IPS-20b (cell line): ENCODE measurements at regions not wholly inside any gene's neighbourhood (a gene's known extent, or its start where the extent isn't known, plus 50 kb on each side); places are given as distances from the start of the nearest gene placed in this dataset.
"Not testable (repeated sequence)": the region's sequence is repeated elsewhere in the genome, so short reads cannot be mapped to it uniquely, and the experiment has no call there.

Experiments
- H3K27ac ChIP-seq: one replicate; pipeline ENCODE4 v1.5.1; 2013; ENCODE audit warnings: low read length
- H3K27me3 ChIP-seq: 2 replicates; pipeline ENCODE4 v1.6.1; 2013; ENCODE audit warnings: mild to moderate bottlenecking, low read length, inconsistent platforms; ENCODE audit not compliant: insufficient read depth
- H3K36me3 ChIP-seq: 2 replicates; pipeline ENCODE4 v1.6.1; 2013; ENCODE audit warnings: low read depth, mild to moderate bottlenecking, inconsistent platforms, low read length, moderate library complexity; ENCODE audit not compliant: insufficient read depth
- H3K4me1 ChIP-seq: 2 replicates; pipeline ENCODE4 v1.6.1; 2013; ENCODE audit warnings: mild to moderate bottlenecking, control low read depth, inconsistent platforms, low read length, moderate library complexity; ENCODE audit not compliant: insufficient read depth
- H3K4me3 ChIP-seq: 2 replicates; pipeline ENCODE4 v1.5.1; 2013; ENCODE audit warnings: mild to moderate bottlenecking, low read length, inconsistent platforms
- H3K9ac ChIP-seq: 2 replicates; pipeline ENCODE4 v1.6.1; 2013; ENCODE audit warnings: low read depth, mild to moderate bottlenecking, inconsistent platforms, low read length, moderate library complexity
- H3K9me3 ChIP-seq: 2 replicates; pipeline ENCODE4 v1.6.1; 2013; ENCODE audit warnings: mild to moderate bottlenecking, low read depth, low read length, inconsistent platforms; ENCODE audit not compliant: insufficient read depth

DNA sequence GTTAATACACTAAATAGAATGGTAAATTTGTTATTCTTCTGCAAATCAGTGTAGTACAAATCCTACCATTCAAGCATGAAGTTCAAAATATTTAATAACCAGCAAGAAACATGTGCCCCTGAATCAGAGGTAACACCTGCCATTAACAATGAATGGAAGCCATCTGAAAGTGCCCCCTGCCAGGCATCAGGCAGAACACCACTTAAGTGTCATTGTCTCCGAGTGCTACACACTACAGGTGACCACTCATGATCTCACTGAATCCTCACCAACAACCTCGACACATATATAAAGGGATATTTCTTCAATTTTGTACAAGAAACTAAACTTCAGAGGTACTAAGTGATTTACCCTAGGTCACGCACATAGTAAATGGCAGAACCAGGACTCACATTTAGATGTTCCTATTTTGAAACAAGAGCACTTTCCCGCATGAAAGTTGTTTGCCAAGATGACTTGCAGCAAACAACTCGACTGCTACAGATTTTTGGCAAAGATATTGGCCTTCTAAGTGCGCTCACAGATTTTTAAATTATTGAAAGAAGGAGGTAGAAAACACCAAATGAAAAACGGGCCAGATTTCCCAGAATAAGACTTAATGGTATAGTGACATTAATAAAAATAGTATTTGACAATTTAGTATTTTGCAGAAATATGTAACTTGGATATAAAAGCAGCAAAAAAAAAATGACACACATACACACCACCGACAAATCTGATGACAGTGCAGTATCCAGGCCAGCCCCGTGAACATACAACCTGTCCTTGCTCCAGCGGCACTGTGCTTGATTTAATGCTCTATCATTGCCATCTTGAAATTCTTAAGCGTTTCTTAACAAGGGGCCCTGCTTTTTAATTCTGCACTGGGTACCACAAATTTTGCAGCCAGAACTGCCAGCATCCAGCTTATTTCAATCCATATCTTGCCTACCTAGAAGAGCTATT is 274.5 kb downstream of the ALDH8A1 start:
- no peak overlapping the region for H3K9ac ChIP-seq
- H3K27ac ChIP-seq, result no peak overlapping the region
- no peaks in the 10 kb centered on the region for H3K36me3 ChIP-seq
- no peak overlapping the region for H3K4me3 ChIP-seq
- H3K9me3 ChIP-seq, result no peaks in the 10 kb centered on the region
- H3K27me3 ChIP-seq, result no peaks in the 10 kb centered on the region
- peaks cover 4% of the 10 kb centered on the region; the same call in 1 of the 2 replicates for H3K4me1 ChIP-seq

GRCh38 chr6:134674562-134674961 is 275.3 kb downstream of the ALDH8A1 start:
- Histone ChIP-seq H3K4me3 (no peak overlapping the region), H3K9ac (no peak overlapping the region), H3K27ac (no peak overlapping the region), H3K27me3 (no peaks in the 10 kb centered on the region), H3K4me1 (peaks cover 4% of the 10 kb centered on the region; the same call in 1 of the 2 replicates), H3K9me3 (no peaks in the 10 kb centered on the region), H3K36me3 (no peaks in the 10 kb centered on the region)

- Histone ChIP-seq H3K4me3 (no peak overlapping the region), H3K36me3 (no peaks in the 10 kb centered on the region), H3K27me3 (no peaks in the 10 kb centered on the region), H3K4me1 (no peaks in the 10 kb centered on the region; the same call in 1 of the 2 replicates), H3K27ac (no peak overlapping the region), H3K9me3 (no peaks in the 10 kb centered on the region), H3K9ac (no peak overlapping the region)
Observed at GRCh38 chr6:134669485-134669884, 280.4 kb downstream of the ALDH8A1 start.

GRCh38 chr6:134667111-134667510 is 282.8 kb downstream of the ALDH8A1 start:
- Histone ChIP-seq H3K27ac (no peak overlapping the region), H3K36me3 (no peaks in the 10 kb centered on the region), H3K9me3 (no peaks in the 10 kb centered on the region), H3K4me3 (no peak overlapping the region), H3K27me3 (no peaks in the 10 kb centered on the region), H3K4me1 (no peaks in the 10 kb centered on the region), H3K9ac (no peak overlapping the region)

GRCh38 chr6:134666125-134666524 is 283.8 kb downstream of the ALDH8A1 start:
- Histone ChIP-seq H3K9me3 (no peaks in the 10 kb centered on the region), H3K9ac (no peak overlapping the region), H3K4me3 (no peak overlapping the region), H3K27me3 (no peaks in the 10 kb centered on the region), H3K27ac (no peak overlapping the region), H3K4me1 (no peaks in the 10 kb centered on the region), H3K36me3 (no peaks in the 10 kb centered on the region)

- no peaks in the 10 kb centered on the region for H3K4me1 ChIP-seq
- no peak overlapping the region for H3K4me3 ChIP-seq
- H3K36me3 ChIP-seq, result no peaks in the 10 kb centered on the region
- H3K27ac ChIP-seq, result no peak overlapping the region
- H3K9me3 ChIP-seq, result no peaks in the 10 kb centered on the region
- no peak overlapping the region for H3K9ac ChIP-seq
- H3K27me3 ChIP-seq, result no peaks in the 10 kb centered on the region
Observed at GRCh38 chr6:134665029-134665723, 284.7 kb downstream of the ALDH8A1 start.

GRCh38 chr6:134663800-134664535 is 285.9 kb downstream of the ALDH8A1 start:
- Histone ChIP-seq H3K27ac (no peak overlapping the region), H3K9me3 (no peaks in the 10 kb centered on the region), H3K4me3 (no peak overlapping the region), H3K36me3 (no peaks in the 10 kb centered on the region), H3K4me1 (no peaks in the 10 kb centered on the region), H3K9ac (no peak overlapping the region), H3K27me3 (no peaks in the 10 kb centered on the region)

- Histone ChIP-seq H3K4me3 (no peak overlapping the region), H3K27me3 (no peaks in the 10 kb centered on the region), H3K4me1 (0 out of 2 replicates have a peak, but pooled peaks cover 1% of the 10 kb centered on the region), H3K27ac (no peak overlapping the region), H3K36me3 (no peaks in the 10 kb centered on the region), H3K9ac (no peak overlapping the region), H3K9me3 (no peaks in the 10 kb centered on the region)
Observed at GRCh38 chr6:134663356-134663755, 286.5 kb downstream of the ALDH8A1 start.

GRCh38 chr6:134662077-134662700 is 287.7 kb downstream of the ALDH8A1 start:
- no peak overlapping the region for H3K9ac ChIP-seq
- H3K9me3 ChIP-seq, result no peaks in the 10 kb centered on the region

DNA sequence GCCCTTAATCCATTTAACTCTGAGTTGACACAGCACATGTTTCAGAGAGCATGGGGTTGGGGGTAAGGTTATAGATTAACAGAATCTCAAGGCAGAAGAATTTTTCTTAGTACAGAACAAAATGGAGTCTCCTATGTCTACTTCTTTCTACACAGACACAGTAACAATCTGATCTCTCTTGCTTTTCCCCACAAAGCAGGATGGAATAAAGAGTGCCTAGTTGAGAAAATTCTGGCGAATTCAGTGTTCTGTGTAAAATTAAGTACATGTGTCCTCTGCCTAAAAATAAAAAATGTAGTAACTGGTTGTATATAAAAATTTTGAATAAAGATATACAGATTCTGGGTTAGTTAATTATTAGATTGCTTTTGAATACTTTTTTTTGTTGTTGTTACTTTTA is 290.0 kb downstream of the ALDH8A1 start:
- not testable (repeated sequence) for H3K9me3 ChIP-seq, H3K36me3 ChIP-seq, H3K4me1 ChIP-seq, H3K4me3 ChIP-seq, H3K27me3 ChIP-seq, H3K27ac ChIP-seq, H3K9ac ChIP-seq

More at GRCh38 chr6:134662077-134662700, 287.7 kb downstream of the ALDH8A1 start:
- Histone ChIP-seq H3K4me1 (0 out of 2 replicates have a peak, but pooled peaks cover 2% of the 10 kb centered on the region), H3K27me3 (no peaks in the 10 kb centered on the region), H3K36me3 (no peaks in the 10 kb centered on the region), H3K4me3 (no peak overlapping the region), H3K27ac (no peak overlapping the region)

DNA sequence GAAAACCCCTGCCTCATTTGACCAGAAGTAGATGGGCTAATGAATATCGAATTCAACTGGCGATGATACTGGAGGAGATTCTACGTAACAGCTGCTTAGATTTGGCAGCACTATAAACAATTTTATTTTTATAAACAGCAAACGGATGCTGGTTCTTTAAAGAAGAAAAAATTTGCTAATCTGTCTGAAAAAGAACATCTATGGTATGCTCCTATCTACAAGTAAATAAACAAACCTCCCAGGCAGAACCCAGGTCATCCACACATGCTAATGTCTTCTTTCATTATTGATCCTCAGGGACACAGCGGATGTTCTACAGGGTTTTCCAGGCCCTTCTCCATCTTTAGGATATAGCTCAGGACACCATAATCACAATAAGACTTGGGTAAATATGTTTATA is 291.3 kb downstream of the ALDH8A1 start:
- no peak overlapping the region for H3K4me3 ChIP-seq
- H3K27me3 ChIP-seq, result no peaks in the 10 kb centered on the region
- H3K4me1 ChIP-seq, result 0 out of 2 replicates have a peak, but pooled peaks cover 2% of the 10 kb centered on the region
- H3K9ac ChIP-seq, result no peak overlapping the region
- no peaks in the 10 kb centered on the region for H3K9me3 ChIP-seq
- H3K27ac ChIP-seq, result no peak overlapping the region
- no peaks in the 10 kb centered on the region for H3K36me3 ChIP-seq
